NCI-H187 treated with DMSO at 0.1 percent for 48 hours (cell line): ENCODE measurements at regions not wholly inside any gene's neighbourhood (a gene's known extent, or its start where the extent isn't known, plus 50 kb on each side); places are given as distances from the start of the nearest gene placed in this dataset.

Experiments
- DNase-seq: peaks from one replicate; lab custom pipeline; 2025; lab: John Stamatoyannopoulos, UW

GRCh38 chr21:22579741-22580140, 1581.5 kb downstream of the NCAM2 start:
- DNase-seq, result no peak

- no peak for DNase-seq
Measured at GRCh38 chr21:22582026-22582425, 1583.8 kb downstream of the NCAM2 start.

- no peak for DNase-seq
Measured at GRCh38 chr21:22584308-22584707, 1586.1 kb downstream of the NCAM2 start.

- DNase-seq, result no peak
Measured at GRCh38 chr21:22585558-22585957, 1587.3 kb downstream of the NCAM2 start.

- no peak for DNase-seq
Measured at GRCh38 chr21:22597660-22598255, 1599.5 kb downstream of the NCAM2 start.

GRCh38 chr21:22609802-22610201, 1611.6 kb downstream of the NCAM2 start:
- DNase-seq, result no peak

GRCh38 chr21:22627911-22628310, 1629.7 kb downstream of the NCAM2 start:
- DNase-seq, result no peak

GRCh38 chr21:22630953-22631465, 1632.8 kb downstream of the NCAM2 start:
- DNase-seq, result no peak

- no peak for DNase-seq
Measured at GRCh38 chr21:22632176-22632575, 1634.0 kb downstream of the NCAM2 start.

GRCh38 chr21:22649246-22649645, 1651.0 kb downstream of the NCAM2 start:
- no peak for DNase-seq

- DNase-seq, result no peak
Measured at GRCh38 chr21:22650226-22650625, 1652.0 kb downstream of the NCAM2 start.

GRCh38 chr21:22657781-22658180, 1659.6 kb downstream of the NCAM2 start:
- no peak for DNase-seq

GRCh38 chr21:22670148-22670547, 1671.9 kb downstream of the NCAM2 start:
- no peak for DNase-seq

GRCh38 chr21:22679207-22679606, 1681.0 kb downstream of the NCAM2 start:
- DNase-seq, result no peak

- no peak for DNase-seq
Measured at GRCh38 chr21:22691658-22692057, 1693.4 kb downstream of the NCAM2 start.

GRCh38 chr21:22703521-22703920, 1705.3 kb downstream of the NCAM2 start:
- DNase-seq, result no peak

GRCh38 chr21:22710721-22711120, 1712.5 kb downstream of the NCAM2 start:
- no peak for DNase-seq

- no peak for DNase-seq
Measured at GRCh38 chr21:22711636-22712035, 1713.4 kb downstream of the NCAM2 start.

- no peak for DNase-seq
Measured at GRCh38 chr21:22725436-22725835, 1727.2 kb downstream of the NCAM2 start.

- no peak for DNase-seq
Measured at GRCh38 chr21:22728091-22728490, 1729.9 kb downstream of the NCAM2 start.

- no peak for DNase-seq
Measured at GRCh38 chr21:22743085-22743484, 1744.9 kb downstream of the NCAM2 start.

- DNase-seq, result no peak
Measured at GRCh38 chr21:22754746-22755145, 1756.5 kb downstream of the NCAM2 start.

- DNase-seq, result no peak
Measured at GRCh38 chr21:22758478-22758877, 1760.3 kb downstream of the NCAM2 start.

GRCh38 chr21:22762463-22762862, 1764.3 kb downstream of the NCAM2 start:
- DNase-seq, result no peak
